ENCODE measurements at regions not wholly inside any gene's neighbourhood (a gene's known extent, or its start where the extent isn't known, plus 50 kb on each side); places are given as distances from the start of the nearest gene placed in this dataset.

DNA sequence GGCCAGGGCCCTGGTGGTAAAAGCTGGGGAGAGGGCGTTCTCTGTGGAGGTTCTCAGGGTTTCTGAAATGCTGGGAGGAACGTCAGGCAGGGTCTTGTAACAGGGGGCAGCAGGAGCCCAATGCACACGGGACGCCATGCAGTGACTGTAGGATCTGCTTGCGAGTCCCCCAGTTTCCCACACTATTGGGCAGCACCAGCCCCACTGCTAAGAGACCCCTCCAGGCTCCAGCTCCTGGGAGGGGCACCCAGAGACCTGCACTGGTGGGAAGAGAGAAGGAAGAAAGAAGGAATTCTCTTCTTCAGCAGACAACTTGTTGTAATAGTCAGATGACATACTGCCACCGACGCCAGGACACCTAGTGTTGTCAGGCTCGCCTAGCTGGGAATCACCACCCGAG, 55.2 kb upstream of the RNF7 start:
- Mint-ChIP-seq H3K4me1 (ENCODE audit: unreplicated experiment) (peaks cover 30% of the 10 kb centered on the region), H3K4me3 (ENCODE audit: unreplicated experiment) (no peak overlapping the region), H3K27me3 (ENCODE audit: unreplicated experiment) (peaks cover 8% of the 10 kb centered on the region), H3K9me3 (ENCODE audit: unreplicated experiment) (no peaks in the 10 kb centered on the region), H3K27ac (ENCODE audit: unreplicated experiment) (no peak overlapping the region), H3K36me3 (ENCODE audit: low read depth, unreplicated experiment) (no peaks in the 10 kb centered on the region)
- TF ChIP-seq CTCF (IDR thresholded peaks at IDR 0.05; ENCODE audit: unreplicated experiment) = no peak
- DNase-seq (ENCODE audit: low spot score) = no peak

- peaks cover 4% of the 10 kb centered on the region for H3K27me3 Mint-ChIP-seq (ENCODE audit: unreplicated experiment)
- H3K4me1 Mint-ChIP-seq (ENCODE audit: unreplicated experiment) = peaks cover 30% of the 10 kb centered on the region
- no peak for DNase-seq (ENCODE audit: low spot score)
- no peak overlapping the region for H3K4me3 Mint-ChIP-seq (ENCODE audit: unreplicated experiment)
- no peak for TF ChIP-seq CTCF (IDR thresholded peaks at IDR 0.05; ENCODE audit: unreplicated experiment)
- no peaks in the 10 kb centered on the region for H3K36me3 Mint-ChIP-seq (ENCODE audit: low read depth, unreplicated experiment)
- peak overlapping the region; percentile 27 for H3K27ac Mint-ChIP-seq (ENCODE audit: unreplicated experiment)
- no peaks in the 10 kb centered on the region for H3K9me3 Mint-ChIP-seq (ENCODE audit: unreplicated experiment)
Measured at GRCh38 chr3:141684758-141685157, 53.3 kb upstream of the RNF7 start.

DNA sequence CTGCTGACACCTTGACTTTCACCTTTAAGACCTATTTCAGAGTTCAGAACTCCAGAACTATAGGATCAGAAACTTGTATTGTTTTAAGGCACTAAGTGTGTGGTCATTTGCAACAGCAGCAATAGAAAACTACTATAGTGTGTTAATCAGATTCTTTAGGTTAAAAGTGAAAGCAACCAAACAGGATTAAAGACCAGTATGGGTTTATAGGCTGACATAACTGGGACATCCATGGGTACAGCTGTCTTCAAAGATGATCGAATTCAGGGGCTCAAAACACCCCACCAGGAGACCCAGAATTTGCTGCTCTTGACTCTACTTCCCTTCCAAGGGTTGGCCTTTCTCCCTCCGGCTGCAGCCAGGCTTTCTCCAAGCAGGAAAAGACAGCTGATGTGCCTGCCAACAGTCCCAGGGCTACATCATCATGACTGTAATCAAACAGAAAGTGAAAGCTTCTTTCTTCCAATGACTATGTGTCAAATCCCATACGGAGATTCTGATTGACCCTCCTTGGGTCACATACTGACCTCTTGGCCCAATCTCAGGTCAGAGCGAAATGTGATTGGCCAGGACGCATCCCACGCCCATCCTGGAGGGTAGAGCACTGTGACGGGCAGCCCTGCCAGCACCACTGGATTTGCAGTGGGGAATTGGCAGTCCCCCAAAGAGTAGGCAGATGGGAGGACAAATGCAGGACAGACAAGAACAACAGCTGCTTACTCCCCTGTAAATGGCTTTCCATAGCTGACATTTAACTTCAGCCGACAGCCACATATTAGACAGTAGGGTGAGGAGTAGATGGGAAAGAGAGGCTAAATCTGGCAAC, 51.4 kb upstream of the RNF7 start:
- Mint-ChIP-seq H3K27me3 (ENCODE audit: unreplicated experiment) (peaks cover 4% of the 10 kb centered on the region), H3K27ac (ENCODE audit: unreplicated experiment) (no peak overlapping the region), H3K9me3 (ENCODE audit: unreplicated experiment) (no peaks in the 10 kb centered on the region), H3K4me3 (ENCODE audit: unreplicated experiment) (no peak overlapping the region), H3K36me3 (ENCODE audit: low read depth, unreplicated experiment) (no peaks in the 10 kb centered on the region), H3K4me1 (ENCODE audit: unreplicated experiment) (peaks cover 17% of the 10 kb centered on the region)
- no peak for DNase-seq (ENCODE audit: low spot score)
- no peak for TF ChIP-seq CTCF (IDR thresholded peaks at IDR 0.05; ENCODE audit: unreplicated experiment)

Measured in endothelial cell (in vitro differentiated cells).